GM23338 (cell line): ENCODE measurements at regions not wholly inside any gene's neighbourhood (a gene's known extent, or its start where the extent isn't known, plus 50 kb on each side); places are given as distances from the start of the nearest gene placed in this dataset.

Source experiments
- ATAC-seq: fragments of 200-7000 bp; cut with Tn5 transposase; 3 replicates; pipeline ENCODE4 v1.9.1; 2020
- DNase-seq: peaks from one replicate; pipeline ENCODE4 v3.0.0-alpha.2; 2015; ENCODE audit warnings: low spot score
- H2AFZ ChIP-seq: fragments of 200-600 bp; sonication (generic); 2 replicates; pipeline ENCODE4 v1.8.0; 2016; ENCODE audit warnings: antibody characterized with exemption, mild to moderate bottlenecking, moderate library complexity
- H3F3A ChIP-seq: fragments of 200-600 bp; sonication (generic); replicated peaks from 2 replicates; pipeline ENCODE4 v1.8.0; 2017; ENCODE audit warnings: antibody characterized with exemption, mixed run types, low read depth
- H3K27ac ChIP-seq: fragments of 200-600 bp; sonication (generic); 2 replicates; pipeline ENCODE4 v1.6.1; 2016; ENCODE audit warnings: low read depth
- H3K27me3 ChIP-seq: fragments of 200-600 bp; sonication (generic); 2 replicates; pipeline ENCODE4 v1.8.0; 2016; ENCODE audit warnings: mild to moderate bottlenecking, mixed run types, moderate library complexity; ENCODE audit not compliant: insufficient read depth
- H3K36me3 ChIP-seq: fragments of 200-600 bp; sonication (generic); 2 replicates; pipeline ENCODE4 v1.8.0; 2016; ENCODE audit warnings: mild to moderate bottlenecking; ENCODE audit not compliant: insufficient read depth
- H3K4me1 ChIP-seq: fragments of 200-600 bp; sonication (generic); 2 replicates; pipeline ENCODE4 v1.8.0; 2016; ENCODE audit warnings: mild to moderate bottlenecking, moderate library complexity; ENCODE audit not compliant: insufficient read depth
- H3K4me2 ChIP-seq: fragments of 200-600 bp; sonication (generic); 2 replicates; pipeline ENCODE4 v1.7.1; 2017; ENCODE audit warnings: mixed run types
- H3K4me3 ChIP-seq: fragments of 200-600 bp; sonication (generic); 2 replicates; pipeline ENCODE4 v1.6.1; 2016; ENCODE audit warnings: mixed run types
- H3K79me2 ChIP-seq: fragments of 200-600 bp; sonication (generic); replicated peaks from 2 replicates; pipeline ENCODE4 v1.8.0; 2017; ENCODE audit warnings: mild to moderate bottlenecking; ENCODE audit not compliant: insufficient read depth
- H3K9me2 ChIP-seq: fragments of 200-600 bp; sonication (generic); 2 replicates; pipeline ENCODE4 v1.8.0; 2017; ENCODE audit not compliant: insufficient read depth
- H4K20me1 ChIP-seq: fragments of 200-600 bp; sonication (generic); replicated peaks from 2 replicates; pipeline ENCODE4 v1.8.0; 2017; ENCODE audit warnings: mild to moderate bottlenecking; ENCODE audit not compliant: insufficient read depth
- H3K27ac Mint-ChIP-seq: 2 replicates; pipeline ENCODE4 v1.8.0; 2020; ENCODE audit warnings: inconsistent platforms, mild to moderate bottlenecking, moderate library complexity, mixed read lengths
- H3K27me3 Mint-ChIP-seq: 3 replicates; pipeline ENCODE4 v1.8.0; 2022; ENCODE audit warnings: low read depth, mild to moderate bottlenecking, moderate library complexity, mixed read lengths, inconsistent platforms; ENCODE audit not compliant: insufficient read depth, poor library complexity
- H3K36me3 Mint-ChIP-seq: 3 replicates; pipeline ENCODE4 v1.8.0; 2021; ENCODE audit warnings: low read depth, mild to moderate bottlenecking, inconsistent platforms, moderate library complexity, mixed read lengths
- H3K4me1 Mint-ChIP-seq: 3 replicates; pipeline ENCODE4 v1.8.0; 2020; ENCODE audit warnings: mild to moderate bottlenecking, inconsistent platforms, mixed read lengths
- H3K4me3 Mint-ChIP-seq: 3 replicates; pipeline ENCODE4 v1.8.0; 2021; ENCODE audit warnings: moderate library complexity, mild to moderate bottlenecking, inconsistent platforms, mixed read lengths
- H3K9me3 Mint-ChIP-seq: 3 replicates; pipeline ENCODE4 v1.8.0; 2020; ENCODE audit warnings: moderate library complexity, mild to moderate bottlenecking, inconsistent platforms, mixed read lengths
- CREB1 ChIP-seq: fragments of 250-450 bp; sonication (Bioruptor Pico); IDR thresholded peaks from 2 replicates; pipeline ENCODE4 v1.5.0; 2020; ENCODE audit warnings: low read depth, mild to moderate bottlenecking, moderate library complexity
- CTCF ChIP-seq, 2 experiments: fragments of 200-600 bp in 1 of 2; sonication (generic) in 1 of 2; conservative IDR thresholded peaks; 2 replicates each; pipeline versions ENCODE4 v1.5.1 to v1.6.1; 2016 to 2017; ENCODE audit warnings: antibody characterized with exemption in 2 of 2, low read depth in 2 of 2, mild to moderate bottlenecking in 2 of 2, moderate library complexity in 1 of 2
- ETS1 ChIP-seq: IDR thresholded peaks from 2 replicates; pipeline ENCODE4 v1.6.1; 2016; ENCODE audit warnings: antibody characterized with exemption
- JUNB ChIP-seq: IDR thresholded peaks from one replicate; pipeline ENCODE4 v1.6.1; 2016; ENCODE audit warnings: antibody characterized with exemption; ENCODE audit not compliant: unreplicated experiment
- REST ChIP-seq: IDR thresholded peaks from one replicate; pipeline ENCODE4 v1.6.1; 2018; ENCODE audit warnings: antibody characterized with exemption; ENCODE audit not compliant: unreplicated experiment
- ZNF114 ChIP-seq: fragments of 250-450 bp; sonication (Bioruptor Pico); IDR thresholded peaks from 2 replicates; pipeline ENCODE4 v1.5.0; 2020; ENCODE audit warnings: mild to moderate bottlenecking, moderate library complexity
- ZNF331 ChIP-seq: fragments of 250-450 bp; sonication (Bioruptor Pico); IDR thresholded peaks from 2 replicates; pipeline ENCODE4 v1.5.0; 2020; ENCODE audit warnings: low read depth, mild to moderate bottlenecking, moderate library complexity
- ZNF462 ChIP-seq: fragments of 250-450 bp; sonication (Bioruptor Pico); IDR thresholded peaks from 2 replicates; pipeline ENCODE4 v1.5.0; 2020; ENCODE audit warnings: mild to moderate bottlenecking, moderate library complexity

GRCh38 chr13:86161257-86161656 is 362.0 kb upstream of the SLITRK6 start (continued):
- TF ChIP-seq REST (no peak), JUNB (no peak)

GRCh38 chr13:86155756-86156155 is 356.5 kb upstream of the SLITRK6 start:
- Histone ChIP-seq H3F3A (no peaks in the 10 kb centered on the region), H3K4me3 (no peak overlapping the region), H2AFZ (no peak overlapping the region), H3K4me1 (0 out of 2 replicates have a peak, but pooled peaks cover 4% of the 10 kb centered on the region), H3K36me3 (no peaks in the 10 kb centered on the region; the same call in 1 of the 2 replicates), H3K4me2 (no peak overlapping the region), H4K20me1 (no peaks in the 10 kb centered on the region), H3K27ac (no peak overlapping the region), H3K9me2 (no peaks in the 10 kb centered on the region), H3K27me3 (no peaks in the 10 kb centered on the region), H3K79me2 (no peaks in the 10 kb centered on the region)
- Mint-ChIP-seq H3K27ac (no peak overlapping the region), H3K4me3 (no peak overlapping the region), H3K36me3 (peaks cover 3% of the 10 kb centered on the region; the same call in 1 of the 3 replicates), H3K27me3 (no peaks in the 10 kb centered on the region), H3K4me1 (peaks cover 2% of the 10 kb centered on the region; the same call in 1 of the 3 replicates), H3K9me3 (peaks cover under 1% of the 10 kb centered on the region; the same call in 2 of the 3 replicates)
- peak; percentile 57 for ATAC-seq
- DNase-seq = peak; percentile 17
- TF ChIP-seq CTCF (conservative IDR thresholded peaks at IDR 0.05; ENCODE audit: low read depth in 2 of 2) (no peak), ZNF331 (no peak), ZNF462 (CRISPR knock-in tag) (no peak), REST (no peak), ZNF114 (CRISPR knock-in tag) (no peak), ETS1 (no peak), JUNB (no peak), CREB1 (no peak)
